ENCODE measurements at regions not wholly inside any gene's neighbourhood (a gene's known extent, or its start where the extent isn't known, plus 50 kb on each side); places are given as distances from the start of the nearest gene placed in this dataset.

GRCh38 chr6:25112322-25112773 is 166.8 kb upstream of the CARMIL1 start:
- 100% methylated on average over 2 of the region's 4 CpGs for WGBS (ENCODE audit: insufficient coverage)
- Histone ChIP-seq H3K9me3 (ENCODE audit: control extremely low read depth in 1 of 5, control insufficient read depth in 4 of 5, insufficient read depth in 2 of 5, low read depth in 1 of 5, low read length in 4 of 5) (peaks cover 0 to 1% (median 0%) of the 10 kb centered on the region in 5 experiments), H3K4me3 (ENCODE audit: control insufficient read depth in 1 of 7, extremely low read depth in 1 of 7, insufficient read depth in 4 of 7, low read depth in 2 of 7, low read length in 6 of 7) (no peak overlapping the region), H3K4me1 (ENCODE audit: control extremely low read depth in 1 of 4, control insufficient read depth in 4 of 4, insufficient read depth in 4 of 4, low read length in 3 of 4) (peaks cover 0 to 7% (median 0%) of the 10 kb centered on the region in 4 experiments), H3K27ac (ENCODE audit: insufficient read depth in 1 of 2, low read depth in 1 of 2, low read length in 2 of 2, poor library complexity in 1 of 2, severe bottlenecking in 2 of 2) (no peak overlapping the region), H3K36me3 (ENCODE audit: control insufficient read depth in 4 of 4, insufficient read depth in 4 of 4, low read length in 3 of 4) (peaks cover 32 to 85% (median 69%) of the 10 kb centered on the region in 4 experiments), H3K27me3 (replicated peaks in 2 of 5; ENCODE audit: control insufficient read depth in 4 of 5, insufficient read depth in 5 of 5, low read length in 4 of 5) (no peaks in the 10 kb centered on the region)
- DNase-seq = no peak
- ChIA-PET CTCF (interaction anchor here (1.0 to 1.2 kb wide), 3 partner anchors 11 to 18 kb away, joined by 3 to 4 read pairs (median 3); no protein-coding TSS in a partner anchor), POLR2A (no interaction called here)

GRCh38 chr6:25113436-25113835 is 165.7 kb upstream of the CARMIL1 start:
- Histone ChIP-seq H3K9me3 (ENCODE audit: control extremely low read depth in 1 of 5, control insufficient read depth in 4 of 5, insufficient read depth in 2 of 5, low read depth in 1 of 5, low read length in 4 of 5) (peaks cover 0 to 1% (median 0%) of the 10 kb centered on the region in 5 experiments), H3K27me3 (replicated peaks in 2 of 5; ENCODE audit: control insufficient read depth in 4 of 5, insufficient read depth in 5 of 5, low read length in 4 of 5) (no peaks in the 10 kb centered on the region), H3K4me3 (ENCODE audit: control insufficient read depth in 1 of 7, extremely low read depth in 1 of 7, insufficient read depth in 4 of 7, low read depth in 2 of 7, low read length in 6 of 7) (no peak overlapping the region), H3K4me1 (ENCODE audit: control extremely low read depth in 1 of 4, control insufficient read depth in 4 of 4, insufficient read depth in 4 of 4, low read length in 3 of 4) (peaks cover 0 to 7% (median 3%) of the 10 kb centered on the region in 4 experiments), H3K36me3 (ENCODE audit: control insufficient read depth in 4 of 4, insufficient read depth in 4 of 4, low read length in 3 of 4) (peaks cover 26 to 74% (median 60%) of the 10 kb centered on the region in 4 experiments), H3K27ac (ENCODE audit: insufficient read depth in 1 of 2, low read depth in 1 of 2, low read length in 2 of 2, poor library complexity in 1 of 2, severe bottlenecking in 2 of 2) (no peak overlapping the region)
- WGBS (ENCODE audit: insufficient coverage) = 90% methylated on average over 2 of the region's 4 CpGs
- ChIA-PET CTCF (interaction anchor here (1.2 kb wide), 2 partner anchors 13 to 19 kb away, joined by 3 read pairs; no protein-coding TSS in a partner anchor), POLR2A (no interaction called here)
- DNase-seq = no peak

GRCh38 chr6:25118038-25118437 is 161.1 kb upstream of the CARMIL1 start:
- Histone ChIP-seq H3K4me3 (ENCODE audit: control insufficient read depth in 1 of 7, extremely low read depth in 1 of 7, insufficient read depth in 4 of 7, low read depth in 2 of 7, low read length in 6 of 7) (no peak overlapping the region), H3K27me3 (replicated peaks in 2 of 5; ENCODE audit: control insufficient read depth in 4 of 5, insufficient read depth in 5 of 5, low read length in 4 of 5) (no peaks in the 10 kb centered on the region), H3K36me3 (ENCODE audit: control insufficient read depth in 4 of 4, insufficient read depth in 4 of 4, low read length in 3 of 4) (peaks cover 13 to 56% (median 31%) of the 10 kb centered on the region in 4 experiments), H3K4me1 (ENCODE audit: control extremely low read depth in 1 of 4, control insufficient read depth in 4 of 4, insufficient read depth in 4 of 4, low read length in 3 of 4) (peaks cover 0 to 13% (median 1%) of the 10 kb centered on the region in 4 experiments), H3K9me3 (ENCODE audit: control extremely low read depth in 1 of 5, control insufficient read depth in 4 of 5, insufficient read depth in 2 of 5, low read depth in 1 of 5, low read length in 4 of 5) (peaks cover 0 to 6% (median 0%) of the 10 kb centered on the region in 5 experiments), H3K27ac (ENCODE audit: insufficient read depth in 1 of 2, low read depth in 1 of 2, low read length in 2 of 2, poor library complexity in 1 of 2, severe bottlenecking in 2 of 2) (no peak overlapping the region)
- no peak for DNase-seq
- CTCF ChIA-PET = no interaction called here
- WGBS (ENCODE audit: insufficient coverage) = no CpG with 5 or more reads among the region's 3 CpGs
- POLR2A ChIA-PET = interaction anchor here (1.3 kb wide), 1 partner anchor 10 kb away, joined by 3 read pairs; no protein-coding TSS in a partner anchor

- peaks cover 0 to 22% (median 6%) of the 10 kb centered on the region in 4 experiments for H3K4me1 ChIP-seq (ENCODE audit: control extremely low read depth in 1 of 4, control insufficient read depth in 4 of 4, insufficient read depth in 4 of 4, low read length in 3 of 4)
- POLR2A ChIA-PET = no interaction called here
- CTCF ChIA-PET = no interaction called here
These were observed 158.0 kb upstream of the CARMIL1 start for GRCh38 chr6:25121186-25121585.

GRCh38 chr6:25122001-25122400 is 157.2 kb upstream of the CARMIL1 start:
- no peak overlapping the region for H3K27ac ChIP-seq (ENCODE audit: insufficient read depth in 1 of 2, low read depth in 1 of 2, low read length in 2 of 2, poor library complexity in 1 of 2, severe bottlenecking in 2 of 2)
- DNase-seq = no peak
- H3K4me1 ChIP-seq (ENCODE audit: control extremely low read depth in 1 of 4, control insufficient read depth in 4 of 4, insufficient read depth in 4 of 4, low read length in 3 of 4) = peaks cover 0 to 24% (median 6%) of the 10 kb centered on the region in 4 experiments
- no peaks in the 10 kb centered on the region for H3K27me3 ChIP-seq (replicated peaks in 2 of 5; ENCODE audit: control insufficient read depth in 4 of 5, insufficient read depth in 5 of 5, low read length in 4 of 5)
- peaks cover 7 to 60% (median 27%) of the 10 kb centered on the region in 4 experiments for H3K36me3 ChIP-seq (ENCODE audit: control insufficient read depth in 4 of 4, insufficient read depth in 4 of 4, low read length in 3 of 4)
- H3K4me3 ChIP-seq (ENCODE audit: control insufficient read depth in 1 of 7, extremely low read depth in 1 of 7, insufficient read depth in 4 of 7, low read depth in 2 of 7, low read length in 6 of 7) = no peak overlapping the region
- WGBS (ENCODE audit: insufficient coverage) = 96% methylated on average over 2 of the region's 2 CpGs
- CTCF ChIA-PET = no interaction called here
- H3K9me3 ChIP-seq (ENCODE audit: control extremely low read depth in 1 of 5, control insufficient read depth in 4 of 5, insufficient read depth in 2 of 5, low read depth in 1 of 5, low read length in 4 of 5) = peaks cover 0 to 6% (median 0%) of the 10 kb centered on the region in 5 experiments
- POLR2A ChIA-PET = no interaction called here

More at GRCh38 chr6:25121186-25121585, 158.0 kb upstream of the CARMIL1 start:
- H3K27me3 ChIP-seq (replicated peaks in 2 of 5; ENCODE audit: control insufficient read depth in 4 of 5, insufficient read depth in 5 of 5, low read length in 4 of 5) = no peaks in the 10 kb centered on the region
- no peak for DNase-seq
- no peak overlapping the region for H3K27ac ChIP-seq (ENCODE audit: insufficient read depth in 1 of 2, low read depth in 1 of 2, low read length in 2 of 2, poor library complexity in 1 of 2, severe bottlenecking in 2 of 2)
- H3K9me3 ChIP-seq (ENCODE audit: control extremely low read depth in 1 of 5, control insufficient read depth in 4 of 5, insufficient read depth in 2 of 5, low read depth in 1 of 5, low read length in 4 of 5) = peaks cover 0 to 6% (median 0%) of the 10 kb centered on the region in 5 experiments
- peaks cover 7 to 60% (median 27%) of the 10 kb centered on the region in 4 experiments for H3K36me3 ChIP-seq (ENCODE audit: control insufficient read depth in 4 of 4, insufficient read depth in 4 of 4, low read length in 3 of 4)
- no peak overlapping the region for H3K4me3 ChIP-seq (ENCODE audit: control insufficient read depth in 1 of 7, extremely low read depth in 1 of 7, insufficient read depth in 4 of 7, low read depth in 2 of 7, low read length in 6 of 7)

- H3K36me3 ChIP-seq (ENCODE audit: control insufficient read depth in 4 of 4, insufficient read depth in 4 of 4, low read length in 3 of 4) = peaks cover 7 to 61% (median 27%) of the 10 kb centered on the region in 4 experiments
- H3K9me3 ChIP-seq (ENCODE audit: control extremely low read depth in 1 of 5, control insufficient read depth in 4 of 5, insufficient read depth in 2 of 5, low read depth in 1 of 5, low read length in 4 of 5) = peaks cover 0 to 6% (median 0%) of the 10 kb centered on the region in 5 experiments
- no peak overlapping the region for H3K4me3 ChIP-seq (ENCODE audit: control insufficient read depth in 1 of 7, extremely low read depth in 1 of 7, insufficient read depth in 4 of 7, low read depth in 2 of 7, low read length in 6 of 7)
- no peak overlapping the region for H3K27ac ChIP-seq (ENCODE audit: insufficient read depth in 1 of 2, low read depth in 1 of 2, low read length in 2 of 2, poor library complexity in 1 of 2, severe bottlenecking in 2 of 2)
- H3K4me1 ChIP-seq (ENCODE audit: control extremely low read depth in 1 of 4, control insufficient read depth in 4 of 4, insufficient read depth in 4 of 4, low read length in 3 of 4) = peaks cover 4 to 32% (median 11%) of the 10 kb centered on the region in 4 experiments
- ChIA-PET POLR2A (no interaction called here), CTCF (interaction anchor here (1.2 kb wide), 2 partner anchors 10 to 13 kb away, joined by 3 to 4 read pairs; no protein-coding TSS in a partner anchor)
- no peak for DNase-seq
- no peaks in the 10 kb centered on the region for H3K27me3 ChIP-seq (replicated peaks in 2 of 5; ENCODE audit: control insufficient read depth in 4 of 5, insufficient read depth in 5 of 5, low read length in 4 of 5)
- no CpG with 5 or more reads among the region's 3 CpGs for WGBS (ENCODE audit: insufficient coverage)
These were observed 156.4 kb upstream of the CARMIL1 start for GRCh38 chr6:25122622-25123237.

GRCh38 chr6:25124216-25124715 is 154.9 kb upstream of the CARMIL1 start:
- H3K27ac ChIP-seq (ENCODE audit: insufficient read depth in 1 of 2, low read depth in 1 of 2, low read length in 2 of 2, poor library complexity in 1 of 2, severe bottlenecking in 2 of 2) = no peak overlapping the region
- ChIA-PET CTCF (interaction anchor here (1.2 kb wide), 2 partner anchors 12 kb away, joined by 3 to 4 read pairs; no protein-coding TSS in a partner anchor), POLR2A (no interaction called here)
- H3K27me3 ChIP-seq (replicated peaks in 2 of 5; ENCODE audit: control insufficient read depth in 4 of 5, insufficient read depth in 5 of 5, low read length in 4 of 5) = no peaks in the 10 kb centered on the region
- no peak overlapping the region for H3K4me3 ChIP-seq (ENCODE audit: control insufficient read depth in 1 of 7, extremely low read depth in 1 of 7, insufficient read depth in 4 of 7, low read depth in 2 of 7, low read length in 6 of 7)
- H3K4me1 ChIP-seq (ENCODE audit: control extremely low read depth in 1 of 4, control insufficient read depth in 4 of 4, insufficient read depth in 4 of 4, low read length in 3 of 4) = peaks cover 8 to 33% (median 11%) of the 10 kb centered on the region in 4 experiments
- H3K9me3 ChIP-seq (ENCODE audit: control extremely low read depth in 1 of 5, control insufficient read depth in 4 of 5, insufficient read depth in 2 of 5, low read depth in 1 of 5, low read length in 4 of 5) = peaks cover 0 to 6% (median 0%) of the 10 kb centered on the region in 5 experiments
- peaks cover 7 to 75% (median 32%) of the 10 kb centered on the region in 4 experiments for H3K36me3 ChIP-seq (ENCODE audit: control insufficient read depth in 4 of 4, insufficient read depth in 4 of 4, low read length in 3 of 4)
- no peak for DNase-seq
- 100% methylated on average over 2 of the region's 2 CpGs for WGBS (ENCODE audit: insufficient coverage)

Data from common myeloid progenitor, CD34-positive (primary cell).